AG09309 (cell line): ENCODE measurements at regions not wholly inside any gene's neighbourhood (a gene's known extent, or its start where the extent isn't known, plus 50 kb on each side); places are given as distances from the start of the nearest gene placed in this dataset.

Source experiments
- DNase-seq: peaks from one replicate; pipeline ENCODE4 v3.0.0-alpha.2; 2010; ENCODE audit warnings: low read depth
- H3K4me3 ChIP-seq: 2 replicates; pipeline ENCODE4 v1.5.1; 2011; ENCODE audit warnings: mild to moderate bottlenecking, low read depth, low read length, moderate library complexity; ENCODE audit not compliant: control insufficient read depth
- CTCF ChIP-seq: IDR thresholded peaks from 2 replicates; pipeline ENCODE4 v1.5.1; 2011; ENCODE audit warnings: mild to moderate bottlenecking, low read depth, low read length, inconsistent platforms; ENCODE audit not compliant: insufficient read depth, control insufficient read depth; ENCODE audit errors: missing control alignments

- no peak for TF ChIP-seq CTCF
- no peak for DNase-seq
- H3K4me3 ChIP-seq, result no peak overlapping the region
These were observed 298.4 kb upstream of the SALL1 start for GRCh38 chr16:51449441-51449840.

GRCh38 chr16:51445250-51445649, 294.2 kb upstream of the SALL1 start:
- no peak overlapping the region for H3K4me3 ChIP-seq
- TF ChIP-seq CTCF, result no peak
- DNase-seq, result no peak

DNA sequence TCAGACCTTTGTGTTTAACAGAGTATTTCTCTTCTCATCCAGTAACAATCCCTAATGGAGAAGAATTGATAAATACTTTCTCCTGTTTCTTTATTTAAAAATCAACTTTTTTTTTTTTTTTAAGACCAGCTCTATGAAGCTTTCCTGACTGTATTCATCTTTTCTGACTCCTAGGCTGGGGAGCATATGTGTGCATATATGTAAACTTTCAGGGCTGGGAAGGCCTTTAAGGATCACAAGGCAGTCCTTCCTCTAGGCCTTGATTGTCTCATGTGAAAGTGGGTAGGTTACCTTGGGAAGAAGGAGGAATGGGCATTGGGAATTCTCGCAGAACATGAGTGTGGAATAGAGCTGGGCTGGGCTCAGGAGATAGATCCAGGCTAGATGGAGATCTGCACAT, 292.9 kb upstream of the SALL1 start:
- no peak overlapping the region for H3K4me3 ChIP-seq
- no peak for TF ChIP-seq CTCF
- DNase-seq, result no peak

DNA sequence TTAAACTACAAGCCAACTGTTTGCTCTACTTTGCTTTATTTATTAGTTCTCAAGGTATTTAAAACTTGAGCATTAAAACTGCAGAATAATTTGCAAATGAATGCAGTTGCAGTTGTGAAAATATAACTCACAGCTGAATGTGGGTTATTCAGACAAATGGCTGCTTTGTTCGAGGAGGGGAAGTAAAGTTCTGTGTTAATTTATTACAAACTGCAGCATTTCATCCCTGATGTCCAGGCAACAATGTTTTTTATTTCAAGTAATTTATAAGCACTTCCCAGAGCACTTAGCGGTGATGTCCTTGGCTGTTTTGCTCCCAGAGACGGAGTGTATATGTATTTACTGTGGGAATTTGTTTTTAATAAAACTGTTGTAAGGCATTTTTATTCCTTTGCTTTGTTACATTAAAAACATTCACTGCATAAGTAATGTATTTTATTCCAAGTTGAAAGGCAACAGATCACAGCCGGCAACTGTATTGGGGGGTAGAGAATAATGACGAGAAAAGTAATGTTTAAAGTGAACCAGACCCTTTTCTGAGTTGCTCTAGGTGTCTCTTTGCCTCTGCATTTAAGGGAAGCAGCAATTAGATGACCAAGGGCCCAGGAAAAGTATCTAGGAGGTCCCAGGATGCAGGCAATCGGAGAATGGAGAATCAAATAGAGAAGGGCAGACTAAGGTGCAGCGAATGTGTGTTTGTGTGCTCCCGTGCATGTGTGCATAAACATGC, 291.2 kb upstream of the SALL1 start:
- no peak for DNase-seq
- H3K4me3 ChIP-seq, result no peak overlapping the region
- no peak for TF ChIP-seq CTCF

DNA sequence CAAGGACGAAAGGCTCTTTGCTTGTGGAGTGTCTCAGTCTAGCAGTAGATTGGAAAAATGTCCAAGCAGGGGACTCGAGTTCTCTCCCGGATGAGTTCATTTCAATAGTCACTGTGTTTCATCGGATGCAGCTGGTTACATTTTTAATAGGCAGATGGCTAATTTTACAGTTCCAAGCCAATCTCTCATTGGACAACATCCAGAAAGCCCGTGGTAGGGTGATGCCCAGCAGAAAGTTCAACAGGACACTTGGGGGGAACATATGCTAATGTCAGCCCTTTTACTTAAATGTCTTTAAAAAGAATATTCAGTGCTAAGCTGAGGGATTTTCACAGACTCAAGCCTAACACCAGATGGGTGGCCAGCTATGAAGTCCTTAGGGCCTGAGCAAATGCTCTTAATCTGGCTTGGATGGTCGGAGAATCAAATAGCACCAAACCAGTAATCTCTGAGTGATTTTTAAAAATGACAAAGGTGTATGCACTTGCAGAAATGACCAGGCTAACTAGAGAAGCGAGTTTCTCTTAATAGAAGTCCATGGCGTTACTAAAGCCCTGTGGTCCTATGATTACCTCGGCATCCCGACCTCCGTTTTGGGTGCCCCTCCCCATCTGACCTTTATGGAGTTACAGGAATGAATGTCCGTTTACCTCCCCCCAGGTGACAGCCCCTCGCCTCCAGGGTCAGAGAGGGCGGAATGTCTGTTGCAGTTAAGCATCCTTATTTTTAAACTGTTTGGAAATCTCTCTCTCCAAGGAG, 289.2 kb upstream of the SALL1 start:
- TF ChIP-seq CTCF, result no peak
- no peak for DNase-seq
- no peak overlapping the region for H3K4me3 ChIP-seq

GRCh38 chr16:51439271-51439670, 288.2 kb upstream of the SALL1 start:
- DNase-seq, result no peak
- no peak overlapping the region for H3K4me3 ChIP-seq
- no peak for TF ChIP-seq CTCF
